GM12878 (cell line): ENCODE measurements at regions not wholly inside any gene's neighbourhood (a gene's known extent, or its start where the extent isn't known, plus 50 kb on each side); places are given as distances from the start of the nearest gene placed in this dataset.

Experiments used
- EP300 ChIP-seq, 2 experiments: fragments of 150-350 bp in 1 of 2; IDR thresholded peaks; 2 replicates each; pipeline ENCODE4 v1.6.1; 2011 to 2012; ENCODE audit warnings: low read depth in 2 of 2, low read length in 2 of 2, borderline replicate concordance in 1 of 2, improper control_type of control experiment in 1 of 2, inconsistent platforms in 1 of 2; ENCODE audit not compliant: control insufficient read depth in 1 of 2
- NFIC ChIP-seq: IDR thresholded peaks from 2 replicates; pipeline ENCODE4 v1.6.1; 2012; ENCODE audit warnings: low read depth, mild to moderate bottlenecking, inconsistent platforms, low read length, moderate library complexity
- RAD21 ChIP-seq: IDR thresholded peaks from 2 replicates; pipeline ENCODE4 v1.6.1; 2011; ENCODE audit warnings: mild to moderate bottlenecking, low read depth, low read length, moderate library complexity; ENCODE audit not compliant: insufficient read depth
- TCF3 ChIP-seq: IDR thresholded peaks from 2 replicates; pipeline ENCODE4 v1.6.1; 2012; ENCODE audit warnings: low read depth, mild to moderate bottlenecking, low read length, borderline replicate concordance; ENCODE audit not compliant: insufficient read depth
- YY1 ChIP-seq: IDR thresholded peaks from 2 replicates; pipeline ENCODE4 v1.6.1; 2011; ENCODE audit warnings: low read depth, mild to moderate bottlenecking, low read length
- ZNF384 ChIP-seq: IDR thresholded peaks from 2 replicates; pipeline ENCODE4 v1.6.1; 2012; ENCODE audit warnings: low read depth, mild to moderate bottlenecking, low read length, improper control_type of control experiment, borderline replicate concordance
- TF ChIP-seq, protein P1 (sequence below), 3 experiments: IDR thresholded peaks in 2 of 3; conservative IDR thresholded peaks in 1 of 3; 2 replicates each; pipeline ENCODE4 v1.5.1; 2011; ENCODE audit warnings: low read depth in 3 of 3, low read length in 3 of 3, mild to moderate bottlenecking in 3 of 3, control low read depth in 2 of 3, moderate library complexity in 2 of 3, inconsistent platforms in 1 of 3, mixed read lengths in 1 of 3; ENCODE audit not compliant: control insufficient read depth in 2 of 3, insufficient read depth in 1 of 3; ENCODE audit errors: extremely low read depth in 1 of 3

- TF ChIP-seq, protein P1, sequence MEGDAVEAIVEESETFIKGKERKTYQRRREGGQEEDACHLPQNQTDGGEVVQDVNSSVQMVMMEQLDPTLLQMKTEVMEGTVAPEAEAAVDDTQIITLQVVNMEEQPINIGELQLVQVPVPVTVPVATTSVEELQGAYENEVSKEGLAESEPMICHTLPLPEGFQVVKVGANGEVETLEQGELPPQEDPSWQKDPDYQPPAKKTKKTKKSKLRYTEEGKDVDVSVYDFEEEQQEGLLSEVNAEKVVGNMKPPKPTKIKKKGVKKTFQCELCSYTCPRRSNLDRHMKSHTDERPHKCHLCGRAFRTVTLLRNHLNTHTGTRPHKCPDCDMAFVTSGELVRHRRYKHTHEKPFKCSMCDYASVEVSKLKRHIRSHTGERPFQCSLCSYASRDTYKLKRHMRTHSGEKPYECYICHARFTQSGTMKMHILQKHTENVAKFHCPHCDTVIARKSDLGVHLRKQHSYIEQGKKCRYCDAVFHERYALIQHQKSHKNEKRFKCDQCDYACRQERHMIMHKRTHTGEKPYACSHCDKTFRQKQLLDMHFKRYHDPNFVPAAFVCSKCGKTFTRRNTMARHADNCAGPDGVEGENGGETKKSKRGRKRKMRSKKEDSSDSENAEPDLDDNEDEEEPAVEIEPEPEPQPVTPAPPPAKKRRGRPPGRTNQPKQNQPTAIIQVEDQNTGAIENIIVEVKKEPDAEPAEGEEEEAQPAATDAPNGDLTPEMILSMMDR (IDR thresholded peaks at IDR 0.05 in 2 of 3, conservative IDR thresholded peaks at IDR 0.05 in 1 of 3; ENCODE audit: control insufficient read depth in 2 of 3, extremely low read depth in 1 of 3, insufficient read depth in 1 of 3, low read depth in 3 of 3, low read length in 3 of 3): no peak
- TF ChIP-seq ZNF384: no peak
- no peak for TF ChIP-seq TCF3
- TF ChIP-seq NFIC: no peak
- no peak for TF ChIP-seq RAD21
- TF ChIP-seq EP300 (IDR thresholded peaks at IDR 0.05; ENCODE audit: borderline replicate concordance in 1 of 2, control insufficient read depth in 1 of 2, low read depth in 2 of 2, low read length in 2 of 2): no peak
- no peak for TF ChIP-seq YY1
Observed at GRCh38 chr3:117726776-117727175, 1017.2 kb downstream of the TUSC7 start.
